GM10248 (cell line): ENCODE measurements at regions not wholly inside any gene's neighbourhood (a gene's known extent, or its start where the extent isn't known, plus 50 kb on each side); places are given as distances from the start of the nearest gene placed in this dataset.
"Not testable (repeated sequence)": the region's sequence is repeated elsewhere in the genome, so short reads cannot be mapped to it uniquely, and the experiment has no call there.

Source experiments
- CTCF ChIA-PET: fragments of 300-600 bp; sonication (Branson Sonifier 250); formaldehyde crosslinking; extraction: SDS; loops from one replicate; lab custom pipeline; 2021; ENCODE audit warnings: antibody characterized with exemption; lab: Yijun Ruan, JAX
- POLR2A ChIA-PET: fragments of 350-650 bp; sonication (Branson Sonifier 250); formaldehyde crosslinking; extraction: SDS; loops from one replicate; lab custom pipeline; 2020; ENCODE audit warnings: antibody characterized with exemption; lab: Yijun Ruan, JAX
- DNase-seq: peaks from one replicate; pipeline ENCODE4 v3.0.0; 2012; ENCODE audit errors: extremely low spot score
- TF ChIP-seq, protein P1 (sequence below): IDR thresholded peaks from 2 replicates; pipeline ENCODE4 v1.5.1; 2012; ENCODE audit warnings: mild to moderate bottlenecking, low read depth; ENCODE audit errors: extremely low read depth, missing control alignments, control extremely low read depth

DNA sequence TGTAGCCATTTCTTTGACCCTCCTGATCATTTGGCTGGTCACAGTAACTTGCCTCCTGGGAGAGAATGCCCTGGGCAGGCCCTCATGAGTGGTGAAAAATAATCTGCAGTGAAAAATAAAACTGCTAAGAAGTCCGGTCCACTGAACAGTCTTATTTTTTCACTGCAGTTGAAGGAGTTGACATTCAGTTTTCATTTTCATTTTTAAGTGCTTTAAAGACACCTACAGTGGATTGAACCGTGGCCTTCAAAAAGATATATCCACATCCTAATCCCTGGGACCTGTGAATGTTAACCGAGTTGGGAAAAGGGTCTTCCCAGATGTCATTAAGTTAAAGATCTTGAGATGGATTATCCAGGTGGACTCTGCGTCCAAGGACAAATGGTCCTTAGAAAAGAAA, 153.6 kb upstream of the GRK3 start:
- TF ChIP-seq, protein P1, sequence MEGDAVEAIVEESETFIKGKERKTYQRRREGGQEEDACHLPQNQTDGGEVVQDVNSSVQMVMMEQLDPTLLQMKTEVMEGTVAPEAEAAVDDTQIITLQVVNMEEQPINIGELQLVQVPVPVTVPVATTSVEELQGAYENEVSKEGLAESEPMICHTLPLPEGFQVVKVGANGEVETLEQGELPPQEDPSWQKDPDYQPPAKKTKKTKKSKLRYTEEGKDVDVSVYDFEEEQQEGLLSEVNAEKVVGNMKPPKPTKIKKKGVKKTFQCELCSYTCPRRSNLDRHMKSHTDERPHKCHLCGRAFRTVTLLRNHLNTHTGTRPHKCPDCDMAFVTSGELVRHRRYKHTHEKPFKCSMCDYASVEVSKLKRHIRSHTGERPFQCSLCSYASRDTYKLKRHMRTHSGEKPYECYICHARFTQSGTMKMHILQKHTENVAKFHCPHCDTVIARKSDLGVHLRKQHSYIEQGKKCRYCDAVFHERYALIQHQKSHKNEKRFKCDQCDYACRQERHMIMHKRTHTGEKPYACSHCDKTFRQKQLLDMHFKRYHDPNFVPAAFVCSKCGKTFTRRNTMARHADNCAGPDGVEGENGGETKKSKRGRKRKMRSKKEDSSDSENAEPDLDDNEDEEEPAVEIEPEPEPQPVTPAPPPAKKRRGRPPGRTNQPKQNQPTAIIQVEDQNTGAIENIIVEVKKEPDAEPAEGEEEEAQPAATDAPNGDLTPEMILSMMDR = no peak
- POLR2A ChIA-PET = no interaction called here

DNA sequence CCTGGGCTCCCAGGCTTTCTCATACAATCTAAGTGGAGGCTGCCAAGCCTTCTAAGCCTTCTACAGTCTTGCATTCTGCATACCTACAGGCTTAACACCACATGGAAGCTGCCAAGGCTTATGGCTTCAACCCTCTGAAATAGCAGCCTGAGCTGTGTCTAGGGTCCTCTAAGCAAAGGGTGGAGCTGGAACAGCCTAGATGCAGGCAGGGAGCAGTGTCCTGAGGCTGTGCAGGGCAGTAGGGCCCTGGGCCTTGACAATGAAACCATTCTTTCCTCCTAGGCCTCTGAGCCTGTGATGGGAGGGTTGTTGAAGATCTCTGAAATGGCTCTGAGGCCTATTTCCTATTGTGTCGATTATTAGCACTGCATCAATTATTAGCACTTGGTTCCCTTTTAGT, 150.9 kb upstream of the GRK3 start:
- no peak for DNase-seq
- CTCF ChIA-PET = interaction anchor here (1.2 kb wide), 1 partner anchor 34 kb away, joined by 5 read pairs; no protein-coding TSS in a partner anchor
- POLR2A ChIA-PET = no interaction called here
- TF ChIP-seq, protein P1 = no peak

More for the DNA sequence above, 153.6 kb upstream of the GRK3 start:
- peak; percentile 17 for DNase-seq
- CTCF ChIA-PET = interaction anchor here (1.2 to 1.6 kb wide), 2 partner anchors 10 to 36 kb away, joined by 3 to 4 read pairs; no protein-coding TSS in a partner anchor

DNA sequence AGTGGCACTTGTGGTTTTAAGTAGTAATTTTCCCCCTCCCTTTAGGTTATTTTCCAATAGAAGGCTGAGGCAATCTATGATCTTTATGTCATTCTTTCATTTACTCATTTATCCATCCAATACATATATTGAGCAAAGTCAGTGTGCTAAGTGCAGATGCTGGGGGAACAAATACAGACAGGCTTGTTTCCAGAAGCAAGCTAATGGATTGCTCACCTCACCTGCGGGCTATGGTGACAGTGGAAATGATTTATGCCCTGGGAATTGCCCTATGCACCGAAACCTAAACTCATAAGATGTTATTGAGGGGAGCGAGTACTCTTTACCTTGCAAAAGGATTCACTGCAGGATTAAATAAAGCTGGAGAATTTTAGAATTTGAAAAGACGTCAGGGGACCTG, 148.7 kb upstream of the GRK3 start:
- DNase-seq, POLR2A ChIA-PET, CTCF ChIA-PET: not testable (repeated sequence)

DNA sequence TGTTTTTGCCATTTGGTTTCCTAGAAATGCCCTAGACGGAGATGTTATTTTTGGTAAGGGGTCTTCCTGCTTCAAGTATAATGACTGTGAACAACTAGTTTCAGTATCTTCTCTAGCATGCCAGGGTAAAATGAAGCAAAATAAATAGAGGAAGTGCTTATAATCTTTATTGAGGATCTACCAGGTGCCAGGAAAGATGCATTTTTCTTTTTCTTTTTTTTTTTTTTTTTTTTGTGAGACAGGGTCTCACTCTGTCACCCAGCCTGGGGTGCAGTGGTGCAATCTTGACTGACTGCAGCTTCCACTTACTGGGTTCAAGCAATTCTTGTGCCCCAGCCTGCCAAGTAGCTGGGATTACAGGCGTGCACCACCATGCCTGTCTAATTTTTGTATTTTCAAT, 146.6 kb upstream of the GRK3 start:
- DNase-seq, POLR2A ChIA-PET, CTCF ChIA-PET: not testable (repeated sequence)

DNA sequence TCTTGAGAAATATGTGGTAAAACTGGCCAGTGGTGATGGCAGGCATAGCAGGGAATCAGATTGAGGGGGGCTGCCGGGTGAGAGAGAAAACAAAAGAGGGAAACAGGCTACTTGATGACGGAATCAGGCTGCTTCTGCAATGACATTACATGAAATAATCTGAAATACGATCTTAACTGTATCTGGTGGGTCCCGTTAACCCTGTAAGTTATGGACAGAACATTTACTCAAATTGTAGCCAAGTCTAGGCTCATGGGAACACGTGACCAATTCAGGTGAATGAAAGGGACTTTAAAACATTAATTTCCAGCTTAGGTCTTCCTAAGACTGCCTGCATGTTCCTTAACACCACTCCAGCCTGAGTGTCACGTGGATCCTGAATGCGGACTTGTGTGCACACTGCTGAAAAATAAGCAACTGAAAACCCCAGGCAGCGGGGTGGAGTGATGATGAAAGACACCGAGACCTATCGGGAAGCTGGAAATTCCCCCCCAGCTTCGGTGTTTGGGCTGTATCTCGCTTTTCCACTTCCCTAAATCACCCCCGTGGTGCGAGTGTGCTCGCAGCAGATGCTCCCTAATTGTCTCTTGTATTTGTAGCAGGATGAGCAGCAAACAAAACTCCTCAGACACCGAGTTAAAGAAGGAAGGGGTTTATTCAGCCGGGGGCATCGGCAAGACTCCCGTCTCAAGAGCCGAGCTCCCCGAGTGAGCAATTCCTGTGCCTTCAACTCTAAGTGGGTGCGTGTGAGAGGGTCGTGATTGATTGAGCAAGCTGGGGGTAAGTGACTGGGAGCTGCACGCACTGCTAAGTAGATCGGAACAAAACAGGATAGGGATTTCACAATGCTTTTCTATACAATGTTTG, 145.0 kb upstream of the GRK3 start:
- ChIA-PET POLR2A (no interaction called here), CTCF (interaction anchor here (1.3 to 1.9 kb wide), 3 partner anchors 10 to 28 kb away, joined by 3 to 6 read pairs (median 5); no protein-coding TSS in a partner anchor)
- TF ChIP-seq, protein P1 = no peak

DNA sequence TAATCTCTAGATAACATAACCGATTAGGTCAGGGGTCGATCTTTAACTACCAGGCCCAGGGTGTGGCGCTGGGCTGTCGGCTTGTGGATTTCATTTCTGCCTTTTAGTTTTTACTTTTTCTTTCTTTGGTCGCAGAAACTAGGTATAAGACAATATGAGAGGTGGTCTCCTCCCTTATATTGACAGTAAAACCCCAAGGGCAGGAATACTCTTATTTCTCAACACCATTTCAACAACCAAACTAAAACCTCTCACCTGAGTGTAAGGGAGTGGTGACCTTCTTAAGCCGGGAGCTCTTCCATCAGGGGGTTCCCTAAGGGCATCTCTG, 144.4 kb upstream of the GRK3 start:
- CTCF ChIA-PET = interaction anchor here (1.3 to 1.9 kb wide), 3 partner anchors 10 to 28 kb away, joined by 3 to 6 read pairs (median 5); no protein-coding TSS in a partner anchor
- DNase-seq, POLR2A ChIA-PET: not testable (repeated sequence)

More for the DNA sequence above, 145.0 kb upstream of the GRK3 start:
- no peak for DNase-seq

DNA sequence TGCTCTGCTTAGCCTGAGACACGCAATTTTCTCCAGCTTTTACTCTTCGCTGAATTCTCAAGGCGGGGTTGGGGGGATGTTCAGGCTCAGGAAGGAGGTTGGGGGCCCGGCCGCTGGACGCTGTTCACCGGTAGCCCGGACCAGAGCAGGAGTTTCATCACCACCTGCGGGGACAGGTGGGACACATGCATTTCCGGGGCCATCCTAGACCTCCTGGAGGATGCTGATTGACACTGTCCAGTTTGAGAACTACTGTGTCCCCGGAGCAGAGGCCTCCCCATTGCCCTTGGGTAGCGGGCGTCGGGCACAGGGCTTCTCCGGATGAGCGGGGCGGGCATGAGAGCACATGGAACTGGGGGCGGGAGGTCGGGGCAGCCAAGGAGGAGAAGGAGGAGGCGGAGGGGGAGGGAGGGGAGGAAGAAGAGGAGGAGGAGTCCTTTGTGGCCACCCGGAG, 144.0 kb upstream of the GRK3 start:
- ChIA-PET POLR2A (no interaction called here), CTCF (interaction anchor here (1.3 to 1.9 kb wide), 2 partner anchors 11 to 27 kb away, joined by 3 to 6 read pairs; no protein-coding TSS in a partner anchor)
- TF ChIP-seq, protein P1 = no peak
- DNase-seq = no peak
